Breast epithelium (tissue), 4 donors: ENCODE measurements at regions not wholly inside any gene's neighbourhood (a gene's known extent, or its start where the extent isn't known, plus 50 kb on each side); places are given as distances from the start of the nearest gene placed in this dataset.

Source experiments
- DNase-seq, 2 donors: peaks; one replicate each; pipeline ENCODE4 v3.0.0-alpha.2; 2019; ENCODE audit warnings: low spot score in 2 of 2
- H3K27ac ChIP-seq, 2 donors: fragments of 200-600 bp; sonication (generic) in 1 of 2; one replicate each; pipeline ENCODE4 v1.5.1; 2016 to 2019; ENCODE audit warnings: mild to moderate bottlenecking in 1 of 2
- H3K27me3 ChIP-seq, 2 donors: fragments of 200-600 bp; sonication (generic) in 1 of 2; one replicate each; pipeline versions ENCODE4 v1.5.1 to v1.6.0; 2017 to 2019; ENCODE audit warnings: control low read depth in 1 of 2, mild to moderate bottlenecking in 1 of 2
- H3K36me3 ChIP-seq: fragments of 200-600 bp; one replicate; pipeline ENCODE4 v1.5.1; 2019
- H3K4me1 ChIP-seq, 2 donors: fragments of 200-600 bp; sonication (generic); one replicate each; pipeline ENCODE4 v1.5.1; 2016 to 2019; ENCODE audit warnings: control low read depth in 1 of 2
- H3K4me3 ChIP-seq, 3 donors: fragments of 200-600 bp; sonication (generic); 1 replicate in 2 of 3; 2 replicates in 1 of 3; pipeline ENCODE4 v1.5.1; 2016 to 2019; ENCODE audit warnings: mild to moderate bottlenecking in 3 of 3, moderate library complexity in 2 of 3
- H3K9me3 ChIP-seq, 2 donors: fragments of 200-600 bp; sonication (generic) in 1 of 2; one replicate each; pipeline ENCODE4 v1.5.1; 2016 to 2019; ENCODE audit warnings: control low read depth in 1 of 2
- CTCF ChIP-seq, 3 donors: fragments of 450-650 bp; IDR thresholded peaks; one replicate each; pipeline ENCODE4 v1.5.1; 2016 to 2017; ENCODE audit warnings: antibody characterized with exemption in 3 of 3, mild to moderate bottlenecking in 3 of 3, moderate library complexity in 3 of 3
- POLR2A ChIP-seq: fragments of 450-650 bp; IDR thresholded peaks from one replicate; pipeline ENCODE4 v1.6.1; 2016; ENCODE audit warnings: antibody characterized with exemption, mild to moderate bottlenecking, moderate library complexity
- POLR2AphosphoS5 ChIP-seq, 3 donors: sonication (generic); formaldehyde crosslinking; IDR thresholded peaks; one replicate each; pipeline ENCODE4 v1.6.1; 2017; ENCODE audit warnings: antibody characterized with exemption in 3 of 3
- intact Hi-C: fragments of 100-400 bp; cut with DNase I; formaldehyde crosslinking; loops from one replicate; pipeline ENCODE4 v1.15.1; 2023; ENCODE audit warnings: low total_unique reads

- no peaks in the 10 kb centered on the region for H3K27me3 ChIP-seq
- DNase-seq: no peak
- no peak overlapping the region for H3K4me3 ChIP-seq
- no peaks in the 10 kb centered on the region for H3K9me3 ChIP-seq
- no peaks in the 10 kb centered on the region for H3K4me1 ChIP-seq
- H3K36me3 ChIP-seq: no peaks in the 10 kb centered on the region
- TF ChIP-seq POLR2A (no peak), CTCF (IDR thresholded peaks at IDR 0.05) (no peak), POLR2AphosphoS5 (IDR thresholded peaks at IDR 0.05) (no peak)
- intact Hi-C loops: no loop called here
- H3K27ac ChIP-seq: no peak overlapping the region
Observed at GRCh38 chr4:112942997-112943396, 106.5 kb upstream of the ANK2 start.

DNA sequence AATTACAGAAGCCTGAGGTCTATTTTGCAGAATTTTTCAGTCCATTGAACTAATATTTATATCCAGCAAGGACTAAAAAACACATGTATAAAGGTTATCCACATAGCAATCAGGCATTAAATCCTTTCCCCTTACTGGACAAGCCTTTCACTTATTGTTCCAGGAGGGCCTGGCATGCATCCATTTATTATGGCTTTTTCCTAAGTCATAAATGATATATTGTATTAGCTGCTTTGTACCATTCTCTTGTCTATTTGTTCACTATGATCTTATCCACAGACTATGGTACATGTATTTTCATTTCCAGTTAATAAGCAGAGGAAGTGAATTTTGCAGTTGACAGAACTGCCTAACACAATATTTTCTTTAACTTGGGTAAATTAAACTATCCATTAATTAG lies 105.4 kb upstream of the ANK2 start:
- H3K4me3 ChIP-seq: no peak overlapping the region
- intact Hi-C loops: no loop called here
- TF ChIP-seq POLR2AphosphoS5 (IDR thresholded peaks at IDR 0.05): no peak
- TF ChIP-seq POLR2A: no peak
- TF ChIP-seq CTCF (IDR thresholded peaks at IDR 0.05): no peak

DNA sequence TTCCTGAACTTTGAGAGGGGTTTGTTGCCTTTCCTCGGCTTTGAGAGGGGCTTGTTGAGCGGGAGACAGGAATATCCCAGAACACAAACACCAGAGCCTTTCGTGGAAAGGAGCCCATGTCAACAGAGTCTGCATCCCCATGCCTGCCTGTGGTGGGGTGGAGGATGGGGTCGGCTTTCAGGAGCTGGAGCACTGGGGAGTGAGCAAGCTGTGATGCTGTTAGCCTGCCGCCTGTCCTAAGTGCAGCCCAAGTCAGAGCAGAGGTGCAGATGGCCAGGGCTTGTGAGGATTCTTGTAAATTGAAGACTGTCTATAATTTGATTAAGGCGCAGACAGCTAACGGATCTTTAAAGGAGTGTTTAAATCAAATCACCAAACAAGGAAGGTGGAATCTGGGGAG lies 103.3 kb upstream of the ANK2 start:
- Histone ChIP-seq H3K27ac (no peak overlapping the region), H3K4me3 (no peak overlapping the region), H3K27me3 (no peaks in the 10 kb centered on the region), H3K4me1 (no peaks in the 10 kb centered on the region), H3K36me3 (no peaks in the 10 kb centered on the region), H3K9me3 (no peaks in the 10 kb centered on the region)
- DNase-seq: no peak
- TF ChIP-seq POLR2A (no peak), POLR2AphosphoS5 (IDR thresholded peaks at IDR 0.05) (no peak), CTCF (IDR thresholded peaks at IDR 0.05) (no peak)
- intact Hi-C loops: no loop called here

More for the DNA sequence above, 105.4 kb upstream of the ANK2 start:
- H3K9me3 ChIP-seq: no peaks in the 10 kb centered on the region
- H3K27ac ChIP-seq: no peak overlapping the region
- no peaks in the 10 kb centered on the region for H3K36me3 ChIP-seq
- no peaks in the 10 kb centered on the region for H3K27me3 ChIP-seq
- no peaks in the 10 kb centered on the region for H3K4me1 ChIP-seq
- no peak for DNase-seq

DNA sequence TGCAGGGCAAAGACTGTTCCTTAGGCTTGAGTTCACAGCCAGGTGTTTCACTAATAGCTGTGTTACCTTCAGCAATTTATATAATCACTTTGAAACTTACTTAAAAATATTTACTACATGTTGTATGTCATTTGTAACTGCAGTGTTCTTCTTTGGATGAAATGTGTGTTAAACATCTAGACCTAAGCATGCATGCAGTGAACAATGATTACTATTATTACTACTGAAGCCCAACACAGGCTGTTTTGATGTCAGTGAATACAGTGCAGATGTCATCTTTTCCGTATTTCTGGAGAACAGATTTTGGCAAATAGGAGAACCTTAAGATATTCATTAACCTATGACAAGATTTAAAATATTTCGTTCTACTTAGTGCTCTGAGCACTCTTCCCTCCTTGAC lies 101.8 kb upstream of the ANK2 start:
- Histone ChIP-seq H3K27ac (no peak overlapping the region), H3K4me1 (no peaks in the 10 kb centered on the region), H3K27me3 (no peaks in the 10 kb centered on the region), H3K9me3 (no peaks in the 10 kb centered on the region), H3K4me3 (no peak overlapping the region), H3K36me3 (no peaks in the 10 kb centered on the region)
- intact Hi-C loops: no loop called here
- no peak for DNase-seq
- no peak for TF ChIP-seq POLR2AphosphoS5 (IDR thresholded peaks at IDR 0.05)

GRCh38 chr4:112951362-112952312 lies 97.8 kb upstream of the ANK2 start:
- Histone ChIP-seq H3K27me3 (no peaks in the 10 kb centered on the region), H3K9me3 (no peaks in the 10 kb centered on the region), H3K4me3 (peak overlapping the region in 1 of 3 donors; percentile 2), H3K27ac (no peak overlapping the region), H3K4me1 (no peaks in the 10 kb centered on the region), H3K36me3 (no peaks in the 10 kb centered on the region)
- TF ChIP-seq POLR2A (no peak), CTCF (IDR thresholded peaks at IDR 0.05) (no peak), POLR2AphosphoS5 (IDR thresholded peaks at IDR 0.05) (no peak)
- DNase-seq: no peak
- intact Hi-C loops: no loop called here
